CD4-positive, CD25-positive, alpha-beta regulatory T cell (primary cell): ENCODE measurements at regions not wholly inside any gene's neighbourhood (a gene's known extent, or its start where the extent isn't known, plus 50 kb on each side); places are given as distances from the start of the nearest gene placed in this dataset.
"Not testable (repeated sequence)": the region's sequence is repeated elsewhere in the genome, so short reads cannot be mapped to it uniquely, and the experiment has no call there.

Experiments used
- ATAC-seq, 2 donors: fragments of 150-1000 bp; cut with Tn5 transposase; one replicate each; pipeline ENCODE4 v1.10.0; 2021; ENCODE audit warnings: low read depth in 2 of 2, moderate number of reproducible peaks in 2 of 2, moderate library complexity in 1 of 2
- DNase-seq, 3 donors: peaks; one replicate each; pipeline versions ENCODE4 v3.0.0 to v3.0.0-alpha.2; 2012 to 2022; ENCODE audit warnings: mixed read lengths in 1 of 3
- H3K27ac ChIP-seq: one replicate; pipeline ENCODE4 v1.7.0; 2013; ENCODE audit warnings: mild to moderate bottlenecking, low read length; ENCODE audit not compliant: insufficient read depth, poor library complexity, severe bottlenecking
- H3K27me3 ChIP-seq: one replicate; pipeline ENCODE4 v1.7.0; 2013; ENCODE audit warnings: low read length; ENCODE audit not compliant: control insufficient read depth, insufficient read depth
- H3K36me3 ChIP-seq: one replicate; pipeline ENCODE4 v1.7.0; 2013; ENCODE audit warnings: mild to moderate bottlenecking, low read length, moderate library complexity; ENCODE audit not compliant: control insufficient read depth, insufficient read depth
- H3K4me1 ChIP-seq: 2 replicates; pipeline ENCODE4 v1.7.0; 2013; ENCODE audit warnings: mild to moderate bottlenecking, low read length; ENCODE audit not compliant: insufficient read depth, control insufficient read depth, poor library complexity, severe bottlenecking
- H3K4me3 ChIP-seq: one replicate; pipeline ENCODE4 v1.7.0; 2013; ENCODE audit warnings: low read depth, mild to moderate bottlenecking, low read length, moderate library complexity
- H3K9me3 ChIP-seq, 2 experiments: 1 replicate in 1 of 2; 2 replicates in 1 of 2; pipeline ENCODE4 v1.7.0; 2013; ENCODE audit warnings: low read length in 2 of 2, mild to moderate bottlenecking in 1 of 2, moderate library complexity in 1 of 2; ENCODE audit not compliant: control insufficient read depth in 2 of 2
- H3K27ac Mint-ChIP-seq, 3 donors: one replicate each; pipeline ENCODE4 v1.8.0; 2020 to 2022; ENCODE audit warnings: mild to moderate bottlenecking in 3 of 3, mixed read lengths in 3 of 3, moderate library complexity in 2 of 3
- H3K27me3 Mint-ChIP-seq: one replicate; pipeline ENCODE4 v1.8.0; 2022; ENCODE audit warnings: mild to moderate bottlenecking, mixed read lengths
- H3K36me3 Mint-ChIP-seq: one replicate; pipeline ENCODE4 v1.8.0; 2020; ENCODE audit warnings: mixed read lengths
- H3K4me1 Mint-ChIP-seq, 4 donors: one replicate each; pipeline ENCODE4 v1.8.0; 2020 to 2022; ENCODE audit warnings: mixed read lengths in 4 of 4, mild to moderate bottlenecking in 1 of 4
- H3K4me3 Mint-ChIP-seq, 4 donors: one replicate each; pipeline ENCODE4 v1.8.0; 2020 to 2022; ENCODE audit warnings: mild to moderate bottlenecking in 4 of 4, mixed read lengths in 4 of 4, moderate library complexity in 3 of 4
- H3K9me3 Mint-ChIP-seq, 7 donors: one replicate each; pipeline ENCODE4 v1.8.0; 2020 to 2022; ENCODE audit warnings: mixed read lengths in 7 of 7, mild to moderate bottlenecking in 3 of 7, moderate library complexity in 2 of 7

- Histone ChIP-seq H3K4me1 (no peaks in the 10 kb centered on the region), H3K4me3 (no peak overlapping the region), H3K27me3 (no peaks in the 10 kb centered on the region), H3K36me3 (no peaks in the 10 kb centered on the region), H3K9me3 (no peaks in the 10 kb centered on the region), H3K27ac (no peak overlapping the region)
- DNase-seq (no peak), ATAC-seq (no peak)
- Mint-ChIP-seq H3K27ac (no peak overlapping the region), H3K4me1 (no peaks in the 10 kb centered on the region), H3K36me3 (no peaks in the 10 kb centered on the region), H3K9me3 (peaks cover 0 to 10% (median 0%) of the 10 kb centered on the region in 7 donors), H3K4me3 (no peak overlapping the region), H3K27me3 (no peaks in the 10 kb centered on the region)
Measured at GRCh38 chr6:112941613-112942012, 594.5 kb downstream of the RFPL4B start.

- no peaks in the 10 kb centered on the region for H3K27me3 Mint-ChIP-seq
Measured at GRCh38 chr6:112946051-112946450, 598.9 kb downstream of the RFPL4B start.

GRCh38 chr6:112947507-112947906 lies 600.4 kb downstream of the RFPL4B start:
- no peaks in the 10 kb centered on the region for H3K4me1 ChIP-seq
- H3K4me3 Mint-ChIP-seq = no peak overlapping the region
- H3K4me3 ChIP-seq = no peak overlapping the region
- H3K9me3 Mint-ChIP-seq = peaks cover 0 to 6% (median 0%) of the 10 kb centered on the region in 7 donors
- no peak overlapping the region for H3K27ac ChIP-seq
- no peaks in the 10 kb centered on the region for H3K36me3 ChIP-seq
- no peaks in the 10 kb centered on the region for H3K4me1 Mint-ChIP-seq
- ATAC-seq = no peak
- no peaks in the 10 kb centered on the region for H3K27me3 ChIP-seq
- DNase-seq = no peak
- no peaks in the 10 kb centered on the region for H3K36me3 Mint-ChIP-seq
- H3K27ac Mint-ChIP-seq = peak overlapping the region in 1 of 3 donors; percentile 32
- no peaks in the 10 kb centered on the region for H3K9me3 ChIP-seq
- H3K27me3 Mint-ChIP-seq = no peaks in the 10 kb centered on the region

More at GRCh38 chr6:112946051-112946450, 598.9 kb downstream of the RFPL4B start:
- Histone ChIP-seq H3K27me3 (no peaks in the 10 kb centered on the region), H3K4me3 (no peak overlapping the region), H3K27ac (no peak overlapping the region), H3K36me3 (no peaks in the 10 kb centered on the region), H3K9me3 (no peaks in the 10 kb centered on the region), H3K4me1 (no peaks in the 10 kb centered on the region)
- ATAC-seq (no peak), DNase-seq (no peak)
- no peaks in the 10 kb centered on the region for H3K36me3 Mint-ChIP-seq
- peaks cover 0 to 3% (median 0%) of the 10 kb centered on the region in 7 donors for H3K9me3 Mint-ChIP-seq
- H3K4me1 Mint-ChIP-seq = no peaks in the 10 kb centered on the region
- H3K27ac Mint-ChIP-seq = no peak overlapping the region
- H3K4me3 Mint-ChIP-seq = no peak overlapping the region

- no peaks in the 10 kb centered on the region for H3K36me3 ChIP-seq
- Mint-ChIP-seq H3K36me3 (no peaks in the 10 kb centered on the region), H3K4me3 (no peak overlapping the region), H3K9me3 (peaks cover 0 to 8% (median 3%) of the 10 kb centered on the region in 7 donors), H3K4me1 (no peaks in the 10 kb centered on the region), H3K27me3 (no peaks in the 10 kb centered on the region), H3K27ac (peak overlapping the region in 1 of 3 donors; percentile 84)
- DNase-seq (no peak), ATAC-seq (no peak)
- no peaks in the 10 kb centered on the region for H3K4me1 ChIP-seq
- no peaks in the 10 kb centered on the region for H3K9me3 ChIP-seq
- no peak overlapping the region for H3K27ac ChIP-seq
- H3K27me3 ChIP-seq = no peaks in the 10 kb centered on the region
- H3K4me3 ChIP-seq = no peak overlapping the region
Measured at GRCh38 chr6:112951829-112952228, 604.7 kb downstream of the RFPL4B start.

- H3K9me3 ChIP-seq, H3K27ac ChIP-seq, H3K27me3 ChIP-seq, H3K36me3 ChIP-seq, H3K4me3 Mint-ChIP-seq, H3K4me1 Mint-ChIP-seq, ATAC-seq, H3K36me3 Mint-ChIP-seq, H3K4me3 ChIP-seq, DNase-seq, H3K4me1 ChIP-seq, H3K27ac Mint-ChIP-seq, H3K27me3 Mint-ChIP-seq: not testable (repeated sequence)
- H3K9me3 Mint-ChIP-seq = peaks cover 0 to 16% (median 6%) of the 10 kb centered on the region in 7 donors
Measured at GRCh38 chr6:112955743-112956142, 608.6 kb downstream of the RFPL4B start.

- no peak for ATAC-seq
- H3K9me3 Mint-ChIP-seq = peaks cover 0 to 15% (median 3%) of the 10 kb centered on the region in 7 donors
- H3K27me3 Mint-ChIP-seq = no peaks in the 10 kb centered on the region
- Histone ChIP-seq H3K9me3 (no peaks in the 10 kb centered on the region), H3K27me3 (no peaks in the 10 kb centered on the region), H3K27ac (no peak overlapping the region), H3K36me3 (no peaks in the 10 kb centered on the region), H3K4me1 (no peaks in the 10 kb centered on the region), H3K4me3 (no peak overlapping the region)
- DNase-seq = no peak
- H3K4me3 Mint-ChIP-seq = no peak overlapping the region
- no peaks in the 10 kb centered on the region for H3K4me1 Mint-ChIP-seq
- H3K36me3 Mint-ChIP-seq = no peaks in the 10 kb centered on the region
- no peak overlapping the region for H3K27ac Mint-ChIP-seq
Measured at GRCh38 chr6:112956696-112957535, 609.8 kb downstream of the RFPL4B start.

- DNase-seq (no peak), ATAC-seq (no peak)
- Histone ChIP-seq H3K27me3 (no peaks in the 10 kb centered on the region), H3K4me3 (no peak overlapping the region), H3K4me1 (no peaks in the 10 kb centered on the region), H3K36me3 (no peaks in the 10 kb centered on the region), H3K27ac (no peak overlapping the region), H3K9me3 (no peaks in the 10 kb centered on the region)
- no peak overlapping the region for H3K27ac Mint-ChIP-seq
- H3K36me3 Mint-ChIP-seq = no peaks in the 10 kb centered on the region
- H3K27me3 Mint-ChIP-seq = no peaks in the 10 kb centered on the region
- no peaks in the 10 kb centered on the region for H3K4me1 Mint-ChIP-seq
- H3K4me3 Mint-ChIP-seq = no peak overlapping the region
- H3K9me3 Mint-ChIP-seq = peaks cover 0 to 15% (median 3%) of the 10 kb centered on the region in 7 donors
Measured at GRCh38 chr6:112957536-112957916, 610.4 kb downstream of the RFPL4B start.

GRCh38 chr6:112960130-112960529 lies 613.0 kb downstream of the RFPL4B start:
- not testable (repeated sequence) for H3K27ac Mint-ChIP-seq, H3K4me3 Mint-ChIP-seq, H3K9me3 ChIP-seq, H3K36me3 Mint-ChIP-seq, H3K4me3 ChIP-seq, H3K36me3 ChIP-seq, H3K27ac ChIP-seq, DNase-seq, H3K27me3 Mint-ChIP-seq, H3K27me3 ChIP-seq, H3K4me1 ChIP-seq, ATAC-seq, H3K4me1 Mint-ChIP-seq
- H3K9me3 Mint-ChIP-seq = peaks cover 0 to 15% (median 4%) of the 10 kb centered on the region in 7 donors
